GM11168 (cell line): ENCODE measurements at regions not wholly inside any gene's neighbourhood (a gene's known extent, or its start where the extent isn't known, plus 50 kb on each side); places are given as distances from the start of the nearest gene placed in this dataset.
"Not testable (repeated sequence)": the region's sequence is repeated elsewhere in the genome, so short reads cannot be mapped to it uniquely, and the experiment has no call there.

Source experiments
- in situ Hi-C: fragments of 300-500 bp; cut with MboI; formaldehyde crosslinking; loops from one replicate; pipeline ENCODE4 v1.12.0; 2022; ENCODE audit warnings: low sequenced_read_pairs; ENCODE audit not compliant: unreplicated experiment

GRCh38 chr5:101785090-101785489 lies 511.0 kb downstream of the SLCO4C1 start:
- in situ Hi-C loops, result no loop called here

DNA sequence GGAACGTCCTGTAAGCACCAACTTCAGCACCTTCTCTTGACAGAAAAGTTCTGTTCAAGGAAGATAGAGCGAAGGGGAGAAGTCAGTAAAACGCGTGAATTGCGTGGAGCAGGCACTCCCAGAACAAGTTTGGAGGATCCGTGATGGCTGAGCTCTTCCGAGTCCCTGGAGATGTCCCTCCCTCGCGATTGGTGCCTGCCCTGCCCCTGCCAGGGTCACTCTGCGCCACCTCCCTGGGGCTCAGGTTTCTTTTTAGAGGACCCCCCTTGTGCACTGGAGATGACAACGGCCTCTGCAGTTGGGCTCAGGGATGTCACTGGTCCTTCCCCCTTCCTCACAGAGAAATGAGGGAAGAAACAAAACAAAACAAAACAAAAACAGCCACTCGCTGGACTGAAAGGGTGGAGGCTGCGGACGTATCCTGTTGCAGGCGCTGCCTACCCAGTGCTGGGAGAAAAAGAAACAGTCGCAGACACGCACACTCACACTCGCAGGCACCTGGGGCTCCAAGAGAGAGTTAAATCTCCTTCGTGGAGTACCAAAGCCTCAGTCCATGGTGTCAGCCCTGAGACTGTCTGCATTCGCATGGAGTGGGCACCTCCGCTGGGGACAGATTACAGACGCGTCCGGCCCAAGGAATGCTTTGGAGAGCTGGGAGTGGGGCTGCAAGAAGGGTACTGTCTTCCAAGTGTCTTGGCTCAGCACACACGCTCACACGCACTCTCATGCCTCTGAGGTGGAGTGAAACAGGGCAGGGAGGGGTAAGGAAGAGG lies 512.7 kb downstream of the SLCO4C1 start:
- in situ Hi-C loops, result no loop called here

GRCh38 chr5:101782352-101783103 lies 513.6 kb downstream of the SLCO4C1 start:
- in situ Hi-C loops, result no loop called here

DNA sequence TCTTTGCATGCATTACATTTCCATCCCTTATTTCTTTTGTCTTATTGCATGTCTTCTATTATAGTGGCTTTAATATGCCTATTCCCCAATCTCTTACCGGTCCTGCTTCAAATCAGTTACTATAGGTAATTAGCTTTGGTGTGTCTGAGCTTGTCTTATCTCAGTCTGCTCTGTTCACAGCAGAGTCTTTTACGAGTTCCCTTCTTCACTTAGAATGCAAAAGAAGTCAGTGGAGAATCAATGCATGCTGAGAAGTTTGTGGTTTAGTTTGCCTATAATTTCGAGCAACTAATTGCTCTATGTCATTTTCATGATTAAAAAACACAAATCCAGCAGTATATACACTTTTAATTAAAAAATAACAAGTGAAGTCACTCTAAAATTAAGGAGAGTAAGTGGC lies 545.0 kb downstream of the SLCO4C1 start:
- in situ Hi-C loops, result no loop called here

DNA sequence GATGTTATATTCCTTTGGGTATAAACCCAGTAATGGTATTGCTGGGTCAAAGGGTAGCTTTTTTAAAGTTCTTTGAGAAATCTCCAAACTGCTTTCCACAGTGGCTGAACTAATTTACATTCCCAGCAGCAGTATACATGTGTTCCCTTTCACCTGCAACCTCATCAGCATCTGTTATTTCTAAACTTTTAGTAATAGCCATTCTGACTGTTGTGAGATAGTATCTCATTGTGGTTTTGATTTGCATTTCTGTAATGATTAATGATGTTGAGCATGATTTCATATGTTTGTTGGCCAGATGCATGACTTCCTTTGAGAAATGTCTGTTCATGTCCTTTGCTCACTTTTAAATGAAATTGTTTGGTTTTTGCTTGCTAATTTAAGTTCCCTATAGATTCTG lies 553.1 kb downstream of the SLCO4C1 start:
- in situ Hi-C loops, result not testable (repeated sequence)

DNA sequence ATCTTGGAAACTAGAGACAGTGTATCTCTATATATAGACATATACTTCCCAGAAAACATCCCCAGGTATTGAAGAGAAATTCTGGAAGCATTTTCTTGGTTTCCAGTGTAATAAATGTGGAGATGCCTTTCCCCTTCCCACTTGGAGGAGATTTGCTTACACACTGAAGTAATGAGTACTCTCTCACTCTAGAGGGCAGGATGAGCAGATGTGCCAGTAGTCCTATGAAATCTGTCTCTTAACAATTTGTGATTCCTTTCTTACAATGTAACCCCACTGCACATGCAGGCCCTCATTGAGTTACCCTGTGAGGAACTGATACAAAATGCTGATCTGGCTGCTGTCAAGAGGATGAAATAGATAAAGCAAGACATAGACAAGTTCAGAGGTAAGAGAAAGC lies 567.2 kb downstream of the SLCO4C1 start:
- in situ Hi-C loops, result no loop called here

GRCh38 chr5:101721543-101721942 lies 574.5 kb downstream of the SLCO4C1 start:
- in situ Hi-C loops, result no loop called here

- in situ Hi-C loops, result no loop called here
Observed at GRCh38 chr5:101720033-101720432, 576.1 kb downstream of the SLCO4C1 start.

- in situ Hi-C loops, result no loop called here
Observed at GRCh38 chr5:101717721-101718120, 578.4 kb downstream of the SLCO4C1 start.

GRCh38 chr5:101716941-101717340 lies 579.1 kb downstream of the SLCO4C1 start:
- in situ Hi-C loops, result no loop called here

DNA sequence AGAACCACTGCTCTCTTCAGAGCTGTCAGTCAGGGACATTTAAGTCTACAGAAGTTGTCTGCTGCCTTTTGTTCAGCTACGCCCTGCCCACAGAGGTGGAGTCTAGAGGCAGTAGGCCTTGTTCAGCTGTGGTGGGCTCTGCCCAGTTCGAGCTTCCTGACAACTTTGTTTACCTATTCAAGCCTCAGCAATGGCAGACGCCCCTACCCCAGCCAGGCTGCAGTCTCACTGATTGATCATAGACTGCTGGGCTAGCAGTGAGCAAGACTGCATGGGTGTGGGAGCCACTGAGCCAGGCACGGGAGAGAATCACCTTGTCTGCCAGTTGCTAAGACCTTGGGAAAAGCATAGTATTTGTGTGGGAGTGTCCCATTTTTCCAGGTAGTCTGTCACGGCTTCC lies 580.3 kb downstream of the SLCO4C1 start:
- in situ Hi-C loops, result not testable (repeated sequence)

- in situ Hi-C loops, result no loop called here
Observed at GRCh38 chr5:101689306-101689705, 606.8 kb downstream of the SLCO4C1 start.

DNA sequence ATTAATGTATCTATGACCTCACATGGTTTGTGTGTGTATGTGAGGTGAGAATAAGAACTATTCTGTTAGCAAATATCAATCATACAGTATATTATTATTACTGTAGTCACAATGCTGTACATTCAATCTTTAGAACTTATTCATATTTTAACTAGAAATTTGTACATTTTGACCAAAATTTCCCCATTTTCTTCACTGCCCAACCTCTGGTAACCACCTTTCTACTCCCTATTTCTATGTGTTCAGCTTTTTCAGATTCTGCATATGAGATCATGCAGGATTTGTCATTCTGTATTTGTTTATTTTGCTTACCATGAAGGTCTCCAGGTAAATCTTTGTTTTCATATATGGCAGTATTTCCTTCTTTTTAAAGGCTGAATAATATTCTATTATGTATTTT lies 607.9 kb downstream of the SLCO4C1 start:
- in situ Hi-C loops, result no loop called here

- in situ Hi-C loops, result no loop called here
Observed at GRCh38 chr5:101687349-101687985, 608.6 kb downstream of the SLCO4C1 start.

DNA sequence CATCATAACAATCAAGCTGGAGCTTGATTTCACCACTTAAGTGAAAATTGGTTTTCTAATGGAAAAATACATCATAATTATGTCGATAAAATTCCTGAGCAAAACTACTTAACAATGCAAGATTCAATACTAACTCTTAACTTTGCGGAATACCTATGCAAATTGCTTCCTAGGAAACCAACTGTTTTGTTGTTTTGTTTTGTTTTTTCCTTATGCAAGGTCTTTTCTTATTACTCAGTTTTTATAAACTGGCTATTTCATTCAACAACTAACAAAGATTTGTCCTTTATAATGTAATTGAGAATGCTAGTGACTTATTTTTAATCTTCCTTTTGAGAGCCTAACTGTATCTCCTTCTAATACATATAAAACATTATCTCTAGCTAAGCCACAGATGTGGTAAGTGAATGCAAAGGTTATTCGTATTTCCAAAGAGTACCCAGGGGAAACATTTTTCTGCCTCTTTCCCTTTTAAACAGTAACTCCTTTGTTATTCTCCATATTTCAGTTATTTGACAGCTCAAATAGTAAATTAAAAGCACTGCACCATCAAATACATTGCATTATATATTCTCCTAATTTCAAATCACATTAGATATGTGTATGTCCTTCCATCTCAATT lies 609.4 kb downstream of the SLCO4C1 start:
- in situ Hi-C loops, result no loop called here

- in situ Hi-C loops, result no loop called here
Observed at GRCh38 chr5:101679816-101680215, 616.3 kb downstream of the SLCO4C1 start.

- in situ Hi-C loops, result no loop called here
Observed at GRCh38 chr5:101678481-101679193, 617.4 kb downstream of the SLCO4C1 start.

DNA sequence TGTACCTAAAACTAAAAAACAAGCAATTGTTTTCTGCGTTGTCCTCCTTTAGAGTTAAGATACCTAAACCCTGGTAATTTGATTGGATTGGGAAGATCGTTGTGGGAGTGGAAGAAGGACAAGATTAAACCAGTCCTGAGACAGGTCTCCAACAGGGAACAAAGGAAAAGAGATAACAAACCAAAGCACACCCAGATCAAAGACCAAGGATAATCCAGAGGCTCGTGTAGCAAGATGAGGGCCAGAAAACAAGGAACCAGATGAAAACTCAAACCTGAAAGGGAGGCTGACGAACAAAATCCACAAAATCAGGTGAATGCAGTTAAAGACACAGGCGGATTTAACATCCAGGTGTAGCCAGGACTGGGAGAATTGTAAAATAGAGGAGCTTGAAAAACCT lies 618.1 kb downstream of the SLCO4C1 start:
- in situ Hi-C loops, result no loop called here

GRCh38 chr5:101676646-101677045 lies 619.4 kb downstream of the SLCO4C1 start:
- in situ Hi-C loops, result no loop called here

DNA sequence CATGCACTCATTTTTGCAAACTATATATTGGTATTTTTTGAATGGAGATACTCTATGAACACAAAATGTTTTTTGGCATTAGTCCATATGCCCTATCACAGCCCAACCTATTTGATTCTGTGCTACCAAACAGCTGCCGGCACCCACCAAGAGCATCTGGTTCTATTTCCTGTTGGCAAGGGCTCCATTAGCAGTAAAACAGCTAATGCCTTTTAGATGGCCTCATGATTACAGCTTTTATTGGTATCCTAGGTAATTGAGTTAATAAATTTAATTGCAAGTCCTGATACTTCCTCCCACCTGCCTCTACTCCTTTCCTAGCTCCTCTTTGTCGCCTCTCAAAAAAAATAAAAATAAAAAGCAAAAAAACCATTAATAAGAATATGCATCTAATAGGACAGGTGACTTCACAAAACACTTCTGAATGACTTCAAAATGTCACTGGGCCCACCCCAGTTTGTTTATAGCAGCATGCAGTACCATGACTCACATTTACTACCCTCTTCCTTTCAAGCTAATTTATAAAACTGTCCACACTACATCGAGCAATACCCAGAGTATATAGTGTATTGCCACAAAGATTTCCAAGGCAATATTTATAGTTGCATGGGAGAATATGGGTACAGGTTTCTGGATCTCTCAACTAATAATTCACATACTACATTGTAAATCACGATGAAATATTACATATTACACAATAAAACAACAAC lies 620.4 kb downstream of the SLCO4C1 start:
- in situ Hi-C loops, result no loop called here
